GM12865 (cell line): ENCODE measurements at regions not wholly inside any gene's neighbourhood (a gene's known extent, or its start where the extent isn't known, plus 50 kb on each side); places are given as distances from the start of the nearest gene placed in this dataset.

ENCODE experiments used
- DNase-seq: peaks from one replicate; pipeline ENCODE4 v3.0.0; 2010; ENCODE audit warnings: low read depth
- H3K4me3 ChIP-seq: 2 replicates; pipeline ENCODE4 v1.5.1; 2011; ENCODE audit warnings: mild to moderate bottlenecking, low read depth, low read length, control low read depth
- CTCF ChIP-seq: IDR thresholded peaks from 2 replicates; pipeline ENCODE4 v1.5.1; 2011; ENCODE audit warnings: low read length, control low read depth, low read depth, inconsistent platforms; ENCODE audit not compliant: insufficient read depth; ENCODE audit errors: missing control alignments

GRCh38 chr12:115898670-115899069 is 378.8 kb downstream of the MED13L start:
- DNase-seq, result peak; percentile 5
- no peak for TF ChIP-seq CTCF
- no peak overlapping the region for H3K4me3 ChIP-seq

GRCh38 chr12:115897729-115898128 is 379.8 kb downstream of the MED13L start:
- no peak overlapping the region for H3K4me3 ChIP-seq
- no peak for TF ChIP-seq CTCF
- DNase-seq, result no peak

- no peak for DNase-seq
- H3K4me3 ChIP-seq, result no peak overlapping the region
- peak; percentile 33 for TF ChIP-seq CTCF
Observed at GRCh38 chr12:115895247-115895646, 382.2 kb downstream of the MED13L start.

GRCh38 chr12:115891556-115892164 is 385.8 kb downstream of the MED13L start:
- TF ChIP-seq CTCF, result no peak
- no peak for DNase-seq
- no peak overlapping the region for H3K4me3 ChIP-seq

- no peak overlapping the region for H3K4me3 ChIP-seq
- DNase-seq, result no peak
Observed at GRCh38 chr12:115886666-115887065, 390.8 kb downstream of the MED13L start.

GRCh38 chr12:115885040-115885690 is 392.3 kb downstream of the MED13L start:
- DNase-seq, result no peak
- no peak for TF ChIP-seq CTCF
- H3K4me3 ChIP-seq, result no peak overlapping the region

More at GRCh38 chr12:115886666-115887065, 390.8 kb downstream of the MED13L start:
- TF ChIP-seq CTCF, result no peak

- TF ChIP-seq CTCF, result no peak
- H3K4me3 ChIP-seq, result no peak overlapping the region
- no peak for DNase-seq
Observed at GRCh38 chr12:115882936-115883335, 394.6 kb downstream of the MED13L start.
